Midbrain (tissue), 1 donor: ENCODE measurements at regions not wholly inside any gene's neighbourhood (a gene's known extent, or its start where the extent isn't known, plus 50 kb on each side); places are given as distances from the start of the nearest gene placed in this dataset.

Source experiments
- DNase-seq: peaks from one replicate; lab custom pipeline; 2025; lab: John Stamatoyannopoulos, UW

DNA sequence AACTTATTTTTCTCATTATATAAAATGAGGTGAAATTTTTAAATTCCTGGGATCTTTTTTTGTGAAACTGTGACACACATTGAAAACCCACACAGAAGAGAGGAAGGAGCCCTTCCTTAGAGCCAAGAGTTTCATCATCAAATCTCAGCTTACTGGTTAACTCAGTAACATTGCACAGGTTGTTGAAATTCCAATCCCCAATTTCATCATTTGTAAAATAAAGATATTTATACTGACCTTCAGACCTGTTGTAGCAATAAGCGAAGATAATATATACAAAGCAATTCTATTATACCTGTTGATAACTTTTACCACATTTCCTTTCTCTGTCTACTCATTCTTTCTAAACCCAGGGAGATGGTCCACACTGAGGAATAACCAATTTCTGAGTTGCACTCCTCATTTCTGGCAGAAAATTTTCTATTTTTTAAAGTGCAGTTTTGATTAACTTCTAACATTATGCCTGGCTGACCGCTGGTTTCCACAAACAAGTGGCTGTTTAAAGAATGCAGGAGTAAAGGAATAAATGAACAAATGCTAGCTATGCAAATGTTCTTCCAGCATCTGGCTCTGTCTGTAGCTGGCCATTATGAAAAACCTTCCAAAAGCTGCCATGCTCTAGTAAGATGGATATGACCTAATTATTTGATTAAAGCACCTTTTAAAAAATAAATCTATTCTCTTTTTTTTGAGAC lies 105.7 kb upstream of the LINC00305 start:
- no peak for DNase-seq

GRCh38 chr18:64253873-64254272 lies 105.0 kb upstream of the LINC00305 start:
- DNase-seq, result no peak

DNA sequence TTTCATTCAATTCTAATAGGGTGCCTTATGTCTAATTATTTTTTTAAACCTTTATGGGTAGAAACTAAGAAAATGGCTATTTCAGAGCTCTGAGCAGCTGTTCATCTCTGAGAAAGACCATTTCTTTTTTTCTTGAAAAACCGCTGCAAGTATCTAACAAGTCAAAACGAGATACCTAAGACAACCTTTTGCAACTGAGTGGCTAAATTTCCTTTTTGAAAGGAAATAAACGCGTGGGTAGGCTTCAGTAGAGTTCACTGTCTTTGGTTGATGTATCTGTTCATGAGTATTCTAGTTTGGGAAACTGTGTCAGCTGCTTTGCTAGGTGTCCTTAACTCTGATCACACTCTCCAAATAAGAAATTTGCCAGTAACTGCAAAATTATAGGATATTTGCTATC lies 104.3 kb upstream of the LINC00305 start:
- no peak for DNase-seq

DNA sequence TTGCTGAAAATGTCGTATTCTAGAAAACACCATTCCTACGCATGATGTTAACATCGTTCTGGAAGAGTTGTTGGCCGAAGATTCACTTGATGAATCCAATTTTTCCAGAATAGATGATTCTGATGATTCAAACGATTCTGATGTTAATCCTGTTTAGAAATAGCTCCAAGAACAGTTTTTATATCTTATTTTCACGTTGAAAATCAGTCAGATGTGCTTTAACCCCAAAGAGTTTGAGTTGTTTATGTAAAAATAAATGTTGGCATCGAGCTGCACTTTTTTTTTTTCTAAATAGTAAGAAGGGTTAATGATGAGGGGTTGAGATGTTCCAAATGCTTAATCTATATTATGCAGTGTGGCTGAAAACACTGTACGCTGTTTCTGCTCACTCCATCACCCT lies 99.9 kb upstream of the LINC00305 start:
- DNase-seq, result no peak

- no peak for DNase-seq
These were observed 96.4 kb upstream of the LINC00305 start for GRCh38 chr18:64245126-64245861.

- DNase-seq, result no peak
These were observed 95.7 kb upstream of the LINC00305 start for GRCh38 chr18:64244571-64244970.

DNA sequence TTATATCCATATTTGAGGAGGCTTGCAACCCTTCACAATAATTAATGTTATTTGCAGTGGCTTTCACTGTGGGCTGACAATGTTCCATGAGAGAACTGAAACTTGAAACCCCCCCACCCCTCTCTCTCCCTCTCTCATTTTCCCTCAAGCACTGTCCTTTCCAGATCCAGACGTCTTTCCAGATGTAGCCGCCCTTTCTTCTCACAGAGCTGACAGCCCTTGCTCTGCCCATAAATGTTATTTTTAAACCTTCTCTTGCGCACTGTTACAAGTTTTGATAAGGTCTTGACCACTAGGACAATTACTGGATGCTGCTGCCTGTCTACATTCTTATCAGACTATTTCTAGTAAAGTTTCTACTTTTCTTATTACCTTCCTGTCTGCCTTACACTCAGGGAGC lies 91.4 kb upstream of the LINC00305 start:
- DNase-seq, result no peak

- DNase-seq, result peak; percentile 3
These were observed 89.2 kb upstream of the LINC00305 start for GRCh38 chr18:64238076-64238475.

GRCh38 chr18:64234321-64234720 lies 85.4 kb upstream of the LINC00305 start:
- DNase-seq, result no peak

GRCh38 chr18:64233851-64234250 lies 85.0 kb upstream of the LINC00305 start:
- no peak for DNase-seq

GRCh38 chr18:64220941-64221340 lies 72.1 kb upstream of the LINC00305 start:
- no peak for DNase-seq

DNA sequence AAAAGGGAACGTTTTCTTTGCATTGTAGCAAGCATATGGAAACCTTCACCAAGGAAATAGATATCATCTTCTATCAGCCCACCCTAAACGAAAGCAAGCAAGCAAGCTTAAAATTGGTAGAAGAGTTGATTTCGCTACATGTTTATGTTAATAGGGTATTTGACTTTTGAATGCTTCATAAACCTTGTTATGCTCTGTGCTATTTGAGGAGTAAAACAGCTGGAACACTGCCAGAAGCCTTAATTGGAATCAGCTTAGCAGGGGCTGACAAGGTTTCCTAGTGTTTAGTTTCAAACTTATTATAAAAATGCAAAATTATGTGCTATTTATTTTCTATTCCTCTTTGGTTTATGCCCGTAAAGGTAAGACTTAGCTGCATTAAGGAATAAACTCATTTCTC lies 70.6 kb upstream of the LINC00305 start:
- no peak for DNase-seq

GRCh38 chr18:64210401-64210949 lies 61.6 kb upstream of the LINC00305 start:
- no peak for DNase-seq

DNA sequence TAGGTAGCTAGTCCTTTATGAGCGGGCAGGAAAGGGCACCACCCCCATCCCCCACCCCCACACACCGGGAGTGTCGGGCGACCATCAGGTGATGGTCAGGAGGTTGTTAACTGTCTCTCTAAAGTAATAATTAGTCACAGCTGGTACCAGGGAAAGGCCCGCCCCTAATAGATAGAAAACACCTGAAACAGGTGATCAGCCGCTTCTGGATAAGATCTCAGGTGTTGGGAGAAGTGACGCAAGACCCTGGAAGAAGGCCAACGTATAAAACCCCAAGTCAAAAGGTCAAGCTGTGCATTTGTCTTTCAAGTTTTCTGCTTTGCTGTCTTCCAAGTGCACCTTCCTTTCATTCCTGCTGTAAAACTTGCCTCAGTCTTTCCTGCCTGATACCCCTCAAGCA lies 59.6 kb upstream of the LINC00305 start:
- DNase-seq, result no peak

DNA sequence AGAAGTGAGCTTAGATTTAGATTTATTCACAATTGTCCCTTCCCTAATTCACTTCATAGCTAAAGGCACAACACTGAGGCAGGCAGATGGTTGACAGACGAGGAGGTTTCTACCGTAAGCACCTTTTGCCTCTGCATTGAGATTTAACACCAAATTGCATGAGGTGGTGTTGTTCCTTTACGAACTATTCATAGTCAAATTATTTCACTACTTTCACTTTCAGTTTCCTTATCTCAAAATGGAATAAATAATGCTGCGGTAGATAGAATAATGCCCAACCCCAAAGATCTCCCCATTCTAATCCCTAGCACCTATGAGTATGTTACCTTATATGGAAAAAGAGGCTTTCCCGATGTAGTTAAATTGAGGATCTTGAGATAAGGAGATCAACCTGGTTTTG lies 58.9 kb upstream of the LINC00305 start:
- no peak for DNase-seq

DNA sequence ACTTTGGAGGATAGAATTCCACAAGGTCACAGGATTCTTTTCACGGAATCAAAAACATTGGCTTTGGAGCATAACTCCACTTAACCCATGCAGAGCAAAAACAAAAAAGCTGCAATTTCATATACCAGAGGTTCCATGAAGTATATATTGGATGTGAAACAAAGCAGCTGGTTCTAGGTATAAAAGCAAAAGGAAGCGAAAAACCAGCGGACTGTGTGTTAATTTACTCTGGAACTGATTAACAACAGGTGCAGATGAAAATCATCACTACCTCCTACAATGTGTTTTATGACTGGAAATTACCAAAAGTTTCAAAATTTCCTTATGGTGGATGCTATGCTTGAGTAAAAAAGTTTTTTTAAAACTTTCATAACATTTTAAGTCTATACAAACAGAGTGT lies 54.4 kb upstream of the LINC00305 start:
- no peak for DNase-seq

DNA sequence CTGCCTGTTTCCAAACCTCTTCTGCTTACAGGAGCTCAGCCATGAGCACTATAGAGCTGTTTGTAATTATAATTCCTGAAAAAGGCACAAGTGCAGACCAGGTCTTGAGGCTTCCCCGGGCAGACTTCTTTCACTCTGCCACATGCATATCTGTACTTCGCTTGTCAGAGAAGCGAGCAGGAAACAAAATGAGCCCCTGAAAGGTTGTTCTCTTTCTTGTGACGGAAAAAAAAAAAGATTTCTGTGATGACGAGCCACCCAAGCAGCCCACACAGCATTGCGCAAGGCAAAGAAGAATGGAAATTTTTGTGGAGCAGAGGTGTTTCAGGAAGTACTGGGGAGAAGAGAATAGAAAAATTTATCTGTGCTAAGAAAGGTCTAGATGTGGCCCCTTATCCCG lies 54.0 kb upstream of the LINC00305 start:
- no peak for DNase-seq

- DNase-seq, result no peak
These were observed 53.4 kb upstream of the LINC00305 start for GRCh38 chr18:64202210-64202836.

DNA sequence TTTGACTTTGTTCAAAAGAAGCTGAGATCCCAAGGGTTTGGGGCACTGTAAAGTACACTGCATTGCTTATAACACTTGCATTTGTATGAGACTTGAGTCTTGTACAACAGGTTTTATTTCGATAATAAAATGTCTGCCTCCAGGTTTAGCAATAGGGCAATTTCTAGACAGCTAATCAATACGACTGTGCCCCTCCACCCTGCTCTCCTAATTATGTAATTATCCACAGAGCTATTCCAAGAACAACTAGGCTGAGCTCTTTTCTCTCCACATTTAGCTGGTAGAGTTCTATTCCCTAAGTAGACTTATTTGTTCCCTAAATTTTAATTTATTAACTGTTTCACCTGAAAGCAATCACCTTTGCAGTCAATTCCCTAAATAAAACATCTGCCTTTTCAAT lies 52.9 kb upstream of the LINC00305 start:
- no peak for DNase-seq

DNA sequence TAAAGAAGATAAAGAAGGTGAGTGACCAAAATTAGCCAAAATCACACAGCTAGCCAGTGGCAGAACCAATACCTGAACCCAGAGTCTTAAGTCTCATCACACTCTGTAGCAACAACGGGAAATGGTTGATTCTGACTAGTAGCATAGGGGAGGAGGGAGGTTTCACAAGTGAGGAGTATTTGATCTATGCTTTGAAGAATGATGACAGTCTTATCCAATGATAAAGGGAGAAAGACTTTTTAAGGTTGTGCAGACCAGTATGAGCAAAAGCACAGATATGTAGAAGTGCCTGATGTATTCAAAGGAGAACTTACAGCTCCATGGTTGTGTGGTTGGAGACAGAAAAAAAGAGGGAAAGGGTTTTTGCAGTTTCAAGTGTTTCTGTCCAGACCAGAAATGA lies 50.7 kb upstream of the LINC00305 start:
- DNase-seq, result no peak
